AG09319 (cell line): ENCODE measurements at regions not wholly inside any gene's neighbourhood (a gene's known extent, or its start where the extent isn't known, plus 50 kb on each side); places are given as distances from the start of the nearest gene placed in this dataset.

ENCODE experiments used
- DNase-seq: peaks from one replicate; pipeline ENCODE4 v3.0.0-alpha.2; 2010; ENCODE audit warnings: low read depth; ENCODE audit errors: extremely low read depth
- CTCF ChIP-seq: IDR thresholded peaks from 2 replicates; pipeline ENCODE4 v1.5.1; 2011; ENCODE audit warnings: low read depth, mild to moderate bottlenecking, inconsistent platforms, low read length, moderate library complexity

- no peak for TF ChIP-seq CTCF
- no peak for DNase-seq
These were observed 630.8 kb upstream of the PIK3C3 start for GRCh38 chr18:41324020-41324791.

- no peak for DNase-seq
- no peak for TF ChIP-seq CTCF
These were observed 632.0 kb upstream of the PIK3C3 start for GRCh38 chr18:41323044-41323443.

GRCh38 chr18:41320100-41320499 is 634.9 kb upstream of the PIK3C3 start:
- DNase-seq = no peak
- TF ChIP-seq CTCF = no peak

GRCh38 chr18:41315134-41315533 is 639.9 kb upstream of the PIK3C3 start:
- no peak for DNase-seq

GRCh38 chr18:41311571-41312547 is 643.2 kb upstream of the PIK3C3 start:
- no peak for TF ChIP-seq CTCF
- no peak for DNase-seq

More at GRCh38 chr18:41315134-41315533, 639.9 kb upstream of the PIK3C3 start:
- no peak for TF ChIP-seq CTCF

DNA sequence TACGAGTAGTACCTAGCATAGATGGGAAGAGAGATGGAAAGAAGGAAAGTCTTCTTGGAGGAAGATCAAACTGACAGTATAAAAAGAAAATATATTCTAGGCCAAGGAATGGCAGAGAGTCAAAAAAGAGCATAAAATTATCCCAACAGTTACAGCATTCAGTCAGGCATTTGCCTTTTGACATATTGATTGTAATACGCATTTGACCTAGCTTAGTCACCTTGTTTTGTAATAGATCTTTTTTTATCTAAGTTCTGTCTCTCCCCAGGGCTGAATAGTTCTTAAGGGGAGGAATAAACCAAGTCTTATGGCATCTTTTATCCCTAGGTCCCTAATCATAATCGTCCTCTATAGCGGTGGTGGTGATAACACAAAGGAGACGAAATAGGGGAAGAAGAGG is 657.3 kb upstream of the PIK3C3 start:
- no peak for TF ChIP-seq CTCF
- DNase-seq = no peak

DNA sequence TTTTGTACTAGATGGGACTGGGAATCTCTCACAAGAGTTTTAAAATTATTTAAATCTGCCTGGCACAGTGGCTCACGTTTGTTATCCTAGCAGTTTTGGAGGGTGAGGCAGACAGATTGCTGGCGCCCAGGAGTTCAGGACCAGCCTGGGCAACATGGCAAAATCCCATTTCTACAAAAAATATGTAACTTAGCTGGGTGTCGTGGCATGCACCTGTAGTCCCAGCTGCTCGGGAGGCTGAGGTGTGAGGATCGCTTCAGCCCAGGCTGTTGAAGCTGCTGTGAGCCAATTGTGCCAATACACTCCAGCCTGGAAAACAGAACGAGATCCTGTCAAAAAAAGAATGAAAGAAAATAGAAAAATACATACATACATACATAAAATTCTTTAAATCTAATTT is 685.7 kb upstream of the PIK3C3 start:
- no peak for TF ChIP-seq CTCF
- no peak for DNase-seq
